ENCODE measurements at regions not wholly inside any gene's neighbourhood (a gene's known extent, or its start where the extent isn't known, plus 50 kb on each side); places are given as distances from the start of the nearest gene placed in this dataset.

- Histone ChIP-seq H3K9me3 (no peaks in the 10 kb centered on the region), H3K27me3 (no peaks in the 10 kb centered on the region), H3K4me3 (ENCODE audit: low read depth, low read length) (no peak overlapping the region), H3K4me1 (no peaks in the 10 kb centered on the region; the same call in 1 of the 2 replicates), H3K36me3 (no peaks in the 10 kb centered on the region)
- TF ChIP-seq CTCF (IDR thresholded peaks at IDR 0.05; ENCODE audit: low read depth, low read length): no peak
- no peak for DNase-seq
These were observed 384.9 kb upstream of the ROBO1 start for GRCh38 chr3:80152692-80153091.

- H3K9me3 ChIP-seq: no peaks in the 10 kb centered on the region; the same call in 1 of the 2 replicates
- no peak for TF ChIP-seq CTCF (IDR thresholded peaks at IDR 0.05; ENCODE audit: low read depth, low read length)
- H3K4me1 ChIP-seq: peaks cover 16% of the 10 kb centered on the region
- no peaks in the 10 kb centered on the region for H3K27me3 ChIP-seq
- H3K36me3 ChIP-seq: no peaks in the 10 kb centered on the region
- H3K4me3 ChIP-seq (ENCODE audit: low read depth, low read length): no peak overlapping the region
- no peak for DNase-seq
These were observed 374.9 kb upstream of the ROBO1 start for GRCh38 chr3:80142714-80143113.

GRCh38 chr3:80141557-80141956 is 373.8 kb upstream of the ROBO1 start:
- Histone ChIP-seq H3K9me3 (no peaks in the 10 kb centered on the region; the same call in 1 of the 2 replicates), H3K4me3 (ENCODE audit: low read depth, low read length) (no peak overlapping the region), H3K4me1 (peaks cover 16% of the 10 kb centered on the region), H3K27me3 (no peaks in the 10 kb centered on the region), H3K36me3 (no peaks in the 10 kb centered on the region)
- no peak for DNase-seq
- no peak for TF ChIP-seq CTCF (IDR thresholded peaks at IDR 0.05; ENCODE audit: low read depth, low read length)

- Histone ChIP-seq H3K4me3 (ENCODE audit: low read depth, low read length) (no peak overlapping the region), H3K4me1 (peaks cover 3% of the 10 kb centered on the region; the same call in 1 of the 2 replicates), H3K27me3 (no peaks in the 10 kb centered on the region), H3K9me3 (no peaks in the 10 kb centered on the region), H3K36me3 (no peaks in the 10 kb centered on the region)
- no peak for DNase-seq
- no peak for TF ChIP-seq CTCF (IDR thresholded peaks at IDR 0.05; ENCODE audit: low read depth, low read length)
These were observed 348.5 kb upstream of the ROBO1 start for GRCh38 chr3:80116281-80116680.

GRCh38 chr3:80114694-80115093 is 346.9 kb upstream of the ROBO1 start:
- Histone ChIP-seq H3K27me3 (no peaks in the 10 kb centered on the region), H3K4me1 (peaks cover 3% of the 10 kb centered on the region; the same call in 1 of the 2 replicates), H3K9me3 (no peaks in the 10 kb centered on the region), H3K36me3 (no peaks in the 10 kb centered on the region), H3K4me3 (ENCODE audit: low read depth, low read length) (no peak overlapping the region)
- no peak for TF ChIP-seq CTCF (IDR thresholded peaks at IDR 0.05; ENCODE audit: low read depth, low read length)
- no peak for DNase-seq

GRCh38 chr3:80113331-80113730 is 345.5 kb upstream of the ROBO1 start:
- no peak overlapping the region for H3K4me3 ChIP-seq (ENCODE audit: low read depth, low read length)
- H3K27me3 ChIP-seq: no peaks in the 10 kb centered on the region
- no peak for DNase-seq
- H3K4me1 ChIP-seq: peaks cover 3% of the 10 kb centered on the region; the same call in 1 of the 2 replicates
- H3K36me3 ChIP-seq: no peaks in the 10 kb centered on the region
- no peak for TF ChIP-seq CTCF (IDR thresholded peaks at IDR 0.05; ENCODE audit: low read depth, low read length)
- H3K9me3 ChIP-seq: no peaks in the 10 kb centered on the region

Measured in BE2C (cell line).